NCI-H2227 (cell line): ENCODE measurements at regions not wholly inside any gene's neighbourhood (a gene's known extent, or its start where the extent isn't known, plus 50 kb on each side); places are given as distances from the start of the nearest gene placed in this dataset.
"Not testable (repeated sequence)": the region's sequence is repeated elsewhere in the genome, so short reads cannot be mapped to it uniquely, and the experiment has no call there.

Source experiments
- DNase-seq: peaks from one replicate; lab custom pipeline; 2025; ENCODE audit not compliant: unreplicated experiment; lab: John Stamatoyannopoulos, UW

DNA sequence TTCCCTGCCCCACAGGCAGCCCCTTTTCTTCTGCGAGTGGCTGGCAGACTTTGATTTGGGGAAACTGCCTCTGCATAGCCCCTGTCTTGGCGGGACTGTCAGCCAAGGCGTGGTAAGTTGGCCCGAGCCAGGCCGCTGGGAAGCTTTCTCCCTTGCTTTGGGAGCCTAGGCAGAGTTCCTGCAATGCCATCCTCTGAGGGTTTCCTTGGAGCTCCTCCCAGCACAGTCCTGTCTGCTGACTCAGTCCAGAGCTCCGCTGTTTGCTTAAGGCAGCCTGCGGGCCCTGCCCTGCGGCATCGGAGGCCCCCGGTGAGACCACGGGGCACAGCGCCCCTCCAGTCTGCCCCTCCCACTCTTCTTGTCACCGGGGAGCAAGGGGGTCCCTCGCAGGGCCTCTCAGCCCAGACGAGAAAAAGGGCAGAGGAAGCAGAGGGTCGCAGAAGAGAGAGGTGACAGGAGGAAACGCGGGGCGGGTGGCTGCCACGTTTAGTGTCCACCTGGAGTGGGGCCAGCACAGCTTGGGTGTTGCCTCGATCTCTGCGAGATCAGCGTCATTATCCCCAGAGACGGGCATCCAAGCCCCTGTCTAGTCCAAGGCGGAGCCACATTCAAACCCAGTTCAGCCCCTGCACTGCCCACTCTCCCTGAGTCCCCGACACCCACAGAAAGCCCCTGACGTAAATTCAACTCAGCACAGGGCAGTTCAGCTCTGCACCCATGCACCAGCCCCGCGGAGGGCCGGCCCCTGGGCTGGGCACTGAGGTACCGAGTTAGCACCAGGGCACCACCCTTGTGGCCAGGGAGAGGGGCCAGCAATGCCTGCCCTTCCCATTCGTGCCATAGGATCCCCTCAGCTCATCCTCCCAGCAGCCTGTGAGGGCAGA lies 59.0 kb upstream of the CHST15 start:
- DNase-seq, result no peak

DNA sequence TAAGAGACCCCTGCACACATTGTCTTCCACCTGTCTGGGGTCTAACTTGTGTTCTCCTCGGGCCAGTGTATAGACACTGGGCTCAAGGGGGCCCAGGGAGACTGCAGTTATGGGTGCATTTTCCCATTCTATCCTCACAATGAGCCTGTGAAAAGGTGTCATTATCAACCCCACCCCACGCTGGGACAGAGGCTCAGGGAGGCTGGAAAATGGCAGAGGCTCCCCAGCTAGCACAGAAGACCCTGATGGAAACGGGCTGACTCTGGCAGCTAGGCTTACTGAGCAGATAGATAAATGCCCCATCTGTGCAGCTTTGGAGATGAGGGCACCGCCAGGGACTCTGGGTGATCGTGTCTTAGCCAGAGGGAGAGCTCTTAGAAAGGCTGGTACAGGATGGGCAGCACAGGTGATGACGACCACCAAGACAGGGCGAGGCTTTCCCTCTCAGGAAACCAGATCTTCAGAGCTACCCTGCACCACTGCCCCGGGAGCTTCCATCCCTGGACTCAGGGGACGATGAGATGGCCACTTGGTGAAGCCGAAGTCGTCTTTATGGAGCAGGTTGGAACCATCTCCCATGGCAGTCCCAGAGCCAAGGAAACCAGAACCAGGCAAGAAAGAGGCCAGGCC lies 58.2 kb upstream of the CHST15 start:
- DNase-seq, result no peak

DNA sequence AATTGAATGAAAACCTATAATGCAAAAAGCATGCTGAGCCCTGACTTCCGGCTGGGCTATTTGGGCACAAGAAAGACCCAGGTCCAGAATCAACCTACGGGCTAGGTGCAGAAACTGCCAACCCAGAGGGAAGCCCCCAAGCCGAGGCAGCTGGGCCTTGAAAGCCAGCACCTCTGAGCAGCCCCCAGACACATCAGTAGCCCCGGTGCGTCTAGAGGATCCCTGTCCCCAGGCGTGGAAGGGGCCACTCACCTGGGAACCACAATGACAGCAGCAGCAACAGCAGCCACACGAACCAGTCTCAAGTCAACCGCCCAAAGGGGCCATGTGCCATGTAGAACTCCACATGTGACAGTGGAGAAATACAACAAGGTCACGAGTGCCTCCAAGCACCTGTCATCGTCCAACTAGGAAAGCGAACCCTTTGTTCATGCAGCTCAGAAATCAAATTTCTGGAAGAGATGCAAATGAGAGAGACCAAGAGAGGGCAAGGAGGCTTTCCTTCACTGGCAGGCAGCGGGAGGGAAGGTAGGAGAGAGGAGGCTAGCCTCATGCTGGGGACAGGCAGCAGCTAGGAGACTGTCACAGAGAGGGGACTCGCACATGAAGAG lies 57.5 kb upstream of the CHST15 start:
- no peak for DNase-seq

DNA sequence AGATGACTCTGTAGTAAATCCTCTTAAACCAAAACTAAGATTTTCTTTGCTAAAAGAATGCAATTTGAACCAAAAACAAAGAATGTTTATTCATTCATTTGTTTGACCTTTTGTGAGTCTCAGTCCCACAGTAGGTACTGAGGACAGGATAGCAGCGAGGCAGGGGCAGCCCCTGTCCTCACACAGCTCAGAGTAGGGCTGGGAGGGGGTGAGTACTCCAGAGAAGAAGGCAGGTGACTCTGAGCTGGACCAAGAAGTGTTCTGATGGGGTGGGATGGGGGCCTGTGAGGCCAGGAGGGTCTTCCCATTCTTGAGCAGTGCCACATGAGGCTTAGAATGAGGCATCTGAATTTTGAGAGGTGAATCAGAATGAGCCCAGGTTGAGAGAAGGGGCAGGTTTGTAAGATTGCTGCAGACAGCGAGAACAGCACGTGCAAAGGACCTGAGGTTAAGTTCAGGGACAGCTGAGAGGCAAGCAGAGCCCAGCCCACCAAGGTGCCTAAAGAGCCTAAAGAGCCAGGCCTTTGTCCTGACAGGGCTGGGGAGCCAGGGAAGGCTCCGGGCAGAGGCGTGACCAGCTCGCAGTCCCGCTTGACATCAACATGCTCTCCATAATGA lies 56.9 kb upstream of the CHST15 start:
- no peak for DNase-seq

DNA sequence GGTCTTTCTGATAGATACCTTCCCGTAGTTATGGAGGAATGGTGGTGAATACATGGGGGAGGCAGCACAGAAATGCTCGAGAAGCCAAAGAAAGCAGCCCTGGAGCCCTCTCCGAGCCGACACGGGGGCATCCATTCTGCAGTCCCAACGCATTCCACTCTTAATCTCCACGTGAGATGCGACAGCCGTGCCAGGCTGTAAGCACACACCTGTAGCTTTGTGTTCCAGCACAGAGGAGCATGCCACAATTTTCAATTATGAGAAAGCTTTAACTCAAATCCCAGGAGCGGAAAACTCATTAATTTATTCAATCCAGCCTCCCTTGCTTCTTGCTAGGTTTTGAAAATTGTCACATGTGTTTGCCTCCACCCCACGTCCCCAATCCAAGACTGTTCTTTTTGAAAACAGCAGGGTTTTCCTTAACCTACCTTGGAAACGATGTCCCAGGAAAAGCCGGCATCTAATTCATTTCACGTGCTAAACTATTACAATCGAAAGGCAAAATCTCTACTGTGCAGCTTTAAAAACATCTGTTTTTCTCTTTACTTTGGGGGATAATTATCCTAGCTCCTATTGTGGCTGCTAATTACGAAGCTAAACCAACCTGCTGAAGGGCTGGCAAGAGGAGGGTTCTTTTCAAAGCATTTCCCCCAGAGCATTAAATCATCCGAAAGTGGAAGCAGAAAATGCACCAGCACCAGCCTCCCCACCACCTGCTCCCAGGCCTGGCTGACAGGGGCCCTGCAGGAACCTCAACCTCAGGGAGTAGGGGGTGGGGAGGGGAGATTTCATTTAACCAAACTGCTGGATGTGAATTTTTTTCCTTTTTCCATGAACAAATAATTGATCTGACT lies 56.0 kb upstream of the CHST15 start:
- peak; percentile 66 for DNase-seq

DNA sequence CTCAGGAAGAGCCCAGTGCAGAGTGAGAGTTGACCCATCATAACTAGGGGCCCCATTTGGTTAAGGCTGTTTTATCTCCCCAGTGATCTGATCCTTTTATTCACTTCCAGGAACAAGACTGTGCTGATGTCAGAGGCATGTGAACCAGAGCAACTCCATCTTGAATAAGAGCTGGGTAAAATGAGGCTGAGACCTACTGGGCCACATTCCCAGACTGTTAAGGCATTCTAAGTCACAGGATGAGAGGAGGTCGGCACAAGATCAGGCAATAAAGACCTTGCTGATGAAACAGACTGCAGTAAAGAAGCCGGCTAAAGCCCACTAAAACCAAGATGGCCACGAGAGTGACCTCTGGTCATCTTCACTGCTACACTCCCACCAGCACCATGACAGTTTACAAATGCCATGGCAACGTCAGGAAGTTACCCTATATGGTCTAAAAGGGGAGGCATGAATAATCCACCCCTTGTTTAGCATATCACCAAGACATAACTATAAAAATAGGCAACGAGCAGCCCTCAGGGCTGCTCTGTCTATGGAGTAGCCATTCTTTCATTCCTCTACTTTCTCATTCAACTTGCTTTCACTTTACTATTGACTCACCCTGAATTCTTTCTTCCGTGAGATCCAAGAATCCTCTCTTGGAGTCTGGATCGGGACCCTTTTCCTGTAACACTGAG lies 55.3 kb upstream of the CHST15 start:
- not testable (repeated sequence) for DNase-seq

DNA sequence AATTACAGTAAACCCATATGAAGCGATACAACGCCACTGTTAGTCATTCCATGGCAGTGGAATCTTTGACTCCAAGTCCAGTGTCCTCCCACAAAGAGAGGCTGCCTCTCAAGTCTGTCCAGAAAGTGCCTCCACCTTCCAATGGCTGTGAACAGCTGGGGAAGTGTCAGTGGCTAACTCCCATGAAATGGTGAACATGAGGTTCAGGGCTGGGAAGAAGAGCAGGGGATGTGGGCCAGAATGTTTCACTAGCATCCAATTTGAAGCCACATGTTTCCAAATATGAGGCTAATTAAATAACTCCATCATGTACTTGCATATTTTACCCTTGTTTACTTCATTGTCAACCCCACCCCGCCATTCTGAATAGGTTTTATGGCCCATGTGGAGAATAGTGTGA lies 53.1 kb upstream of the CHST15 start:
- no peak for DNase-seq

DNA sequence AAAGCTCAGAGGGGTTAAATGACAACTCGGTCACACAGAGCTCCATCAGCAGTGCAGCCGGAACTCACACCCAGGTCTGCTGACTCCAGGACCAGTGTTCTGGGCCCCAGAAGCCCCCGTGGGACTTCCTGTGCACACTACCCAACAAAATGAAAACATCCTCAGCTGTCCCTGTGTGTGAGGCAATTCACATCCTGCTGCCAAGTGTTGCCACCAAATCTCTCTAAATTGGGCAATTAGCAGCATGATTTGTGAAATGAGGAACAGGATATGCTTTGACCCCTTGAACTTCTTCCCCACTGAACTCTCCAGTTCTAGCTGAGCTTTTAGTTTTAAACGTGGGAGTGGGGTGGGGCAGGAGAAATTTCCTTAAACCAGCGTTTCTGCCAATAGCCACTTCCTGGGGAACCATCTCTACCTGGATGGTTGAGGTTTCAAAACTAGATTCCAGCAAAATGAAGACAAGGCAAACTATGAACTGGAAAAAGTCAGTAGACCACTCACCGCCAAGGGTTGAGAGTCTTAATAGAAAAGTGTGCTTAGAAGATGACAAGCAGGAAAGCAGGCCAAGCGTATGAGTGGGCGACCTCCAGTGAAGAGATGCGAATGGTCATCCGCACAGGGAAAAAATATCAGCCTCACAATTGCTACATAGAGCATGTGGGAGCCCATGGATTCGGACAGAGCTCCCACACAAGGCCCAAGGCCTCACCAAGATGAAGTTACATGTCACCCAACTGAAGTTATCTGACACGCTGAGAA lies 51.9 kb upstream of the CHST15 start:
- no peak for DNase-seq

DNA sequence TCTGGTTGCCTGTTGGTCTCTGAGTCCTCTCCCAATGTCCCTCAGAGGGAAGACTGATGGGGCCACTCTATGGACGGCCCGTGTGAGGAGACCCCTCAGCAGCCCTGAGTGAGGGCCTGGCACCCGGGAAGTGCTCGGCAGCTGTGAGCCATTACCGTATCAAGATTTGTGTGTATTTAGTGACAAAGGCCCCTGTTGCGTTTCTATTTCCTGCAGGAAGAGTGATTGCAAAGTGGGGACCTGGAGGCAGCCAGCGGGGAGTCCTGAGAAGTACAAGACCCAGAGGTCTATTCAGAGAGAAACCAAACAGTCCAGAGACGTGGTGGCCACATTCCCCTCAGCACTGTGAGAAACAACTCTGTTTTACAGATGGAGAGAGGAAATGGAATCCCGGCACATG lies 51.1 kb upstream of the CHST15 start:
- DNase-seq, result no peak

DNA sequence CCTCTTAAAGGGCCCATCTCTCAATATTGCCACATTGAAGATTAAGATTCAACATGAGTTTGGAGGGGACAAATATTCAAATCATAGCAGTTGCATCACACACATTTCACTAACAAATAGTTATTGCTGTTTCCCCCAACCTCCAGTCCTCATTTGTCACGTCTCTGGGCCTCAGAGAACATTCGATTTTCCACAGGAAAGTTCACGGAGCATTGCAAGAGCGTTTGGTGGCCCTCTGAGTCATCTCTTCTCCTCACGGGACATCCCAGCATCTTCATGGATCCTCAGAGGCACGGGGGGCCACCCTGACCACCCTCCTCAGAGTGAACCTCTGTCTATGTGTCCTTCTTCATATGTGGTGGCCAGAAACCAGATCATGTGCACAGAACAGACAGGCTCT lies 50.3 kb upstream of the CHST15 start:
- no peak for DNase-seq
